ENCODE measurements at regions not wholly inside any gene's neighbourhood (a gene's known extent, or its start where the extent isn't known, plus 50 kb on each side); places are given as distances from the start of the nearest gene placed in this dataset.
"Not testable (repeated sequence)": the region's sequence is repeated elsewhere in the genome, so short reads cannot be mapped to it uniquely, and the experiment has no call there.

- DNase-seq = no peak
These were observed 58.4 kb upstream of the WAPL start for GRCh38 chr10:86579883-86580520.

- DNase-seq = no peak
These were observed 58.9 kb upstream of the WAPL start for GRCh38 chr10:86580521-86580891.

GRCh38 chr10:86583983-86584382, 62.4 kb upstream of the WAPL start:
- no peak for DNase-seq

- DNase-seq = peak; percentile 52
These were observed 63.7 kb upstream of the WAPL start for GRCh38 chr10:86585037-86585929.

- no peak for DNase-seq
These were observed 64.9 kb upstream of the WAPL start for GRCh38 chr10:86586516-86586915.

GRCh38 chr10:86588781-86589180, 65.6 kb upstream of the OPN4 start:
- not testable (repeated sequence) for DNase-seq

GRCh38 chr10:86591436-86591835, 62.9 kb upstream of the OPN4 start:
- no peak for DNase-seq

- DNase-seq = no peak
These were observed 61.9 kb upstream of the OPN4 start for GRCh38 chr10:86592413-86592812.

- DNase-seq = no peak
These were observed 59.8 kb upstream of the OPN4 start for GRCh38 chr10:86594535-86594934.

GRCh38 chr10:86595496-86595895, 58.9 kb upstream of the OPN4 start:
- no peak for DNase-seq

- no peak for DNase-seq
These were observed 58.1 kb upstream of the OPN4 start for GRCh38 chr10:86596266-86596665.

- DNase-seq = no peak
These were observed 57.0 kb upstream of the OPN4 start for GRCh38 chr10:86597306-86597705.

GRCh38 chr10:86598151-86598550, 56.2 kb upstream of the OPN4 start:
- DNase-seq = no peak

- no peak for DNase-seq
These were observed 55.3 kb upstream of the OPN4 start for GRCh38 chr10:86599041-86599440.

GRCh38 chr10:86599729-86600128, 54.6 kb upstream of the OPN4 start:
- DNase-seq = no peak

GRCh38 chr10:86600296-86600695, 54.1 kb upstream of the OPN4 start:
- DNase-seq = no peak

GRCh38 chr10:86601956-86602602, 52.3 kb upstream of the OPN4 start:
- DNase-seq = no peak

- no peak for DNase-seq
These were observed 51.1 kb upstream of the OPN4 start for GRCh38 chr10:86603256-86603655.

Measured in muscle of arm (tissue), 1 donor.